Common myeloid progenitor, CD34-positive (primary cell): ENCODE measurements at regions not wholly inside any gene's neighbourhood (a gene's known extent, or its start where the extent isn't known, plus 50 kb on each side); places are given as distances from the start of the nearest gene placed in this dataset.

Experiments
- CTCF ChIA-PET: fragments of 350-600 bp; sonication (Branson Sonifier 250); formaldehyde crosslinking; loops from one replicate; lab custom pipeline; 2021; ENCODE audit warnings: antibody characterized with exemption; lab: Charles Lee
- POLR2A ChIA-PET: fragments of 350-600 bp; sonication (Branson Sonifier 250); formaldehyde crosslinking; loops from one replicate; lab custom pipeline; 2021; ENCODE audit warnings: antibody characterized with exemption; lab: Charles Lee
- DNase-seq, 3 donors: peaks; one replicate each; pipeline versions ENCODE4 v3.0.0 to v3.0.0-alpha.2; 2013
- H3K27ac ChIP-seq, 2 experiments: 1 replicate in 1 of 2; 2 replicates in 1 of 2; pipeline ENCODE4 v1.7.0; 2013; ENCODE audit warnings: inconsistent platforms in 2 of 2, low read length in 2 of 2, mild to moderate bottlenecking in 2 of 2, low read depth in 1 of 2, moderate library complexity in 1 of 2; ENCODE audit not compliant: severe bottlenecking in 2 of 2, insufficient read depth in 1 of 2, poor library complexity in 1 of 2
- H3K27me3 ChIP-seq, 5 experiments: replicated peaks in 2 of 5; 1 replicate in 3 of 5; 2 replicates in 2 of 5; pipeline versions ENCODE4 v1.6.1 to v1.7.0; 2013; ENCODE audit warnings: low read length in 4 of 5, mild to moderate bottlenecking in 2 of 5, moderate library complexity in 2 of 5, inconsistent platforms in 1 of 5; ENCODE audit not compliant: insufficient read depth in 5 of 5, control insufficient read depth in 4 of 5
- H3K36me3 ChIP-seq, 4 experiments: 1 replicate in 2 of 4; 2 replicates in 2 of 4; pipeline versions ENCODE4 v1.6.1 to v1.7.0; 2013; ENCODE audit warnings: low read length in 3 of 4, control low read depth in 1 of 4, mild to moderate bottlenecking in 1 of 4; ENCODE audit not compliant: control insufficient read depth in 4 of 4, insufficient read depth in 4 of 4
- H3K4me1 ChIP-seq, 4 experiments: 1 replicate in 3 of 4; 2 replicates in 1 of 4; pipeline versions ENCODE4 v1.6.1 to v1.7.1; 2013; ENCODE audit warnings: low read length in 3 of 4, mild to moderate bottlenecking in 3 of 4, control low read depth in 1 of 4, inconsistent platforms in 1 of 4, moderate library complexity in 1 of 4; ENCODE audit not compliant: control insufficient read depth in 4 of 4, insufficient read depth in 4 of 4; ENCODE audit errors: control extremely low read depth in 1 of 4
- H3K4me3 ChIP-seq, 7 experiments: 1 replicate in 4 of 7; 2 replicates in 3 of 7; pipeline versions ENCODE4 v1.5.1 to v1.7.0; 2013; ENCODE audit warnings: mild to moderate bottlenecking in 7 of 7, low read length in 6 of 7, moderate library complexity in 6 of 7, inconsistent platforms in 2 of 7, low read depth in 2 of 7, control low read depth in 1 of 7; ENCODE audit not compliant: insufficient read depth in 4 of 7, control insufficient read depth in 1 of 7; ENCODE audit errors: extremely low read depth in 1 of 7
- H3K9me3 ChIP-seq, 5 experiments: 1 replicate in 4 of 5; 2 replicates in 1 of 5; pipeline versions ENCODE4 v1.6.1 to v1.7.1; 2013; ENCODE audit warnings: low read length in 4 of 5, mild to moderate bottlenecking in 2 of 5, inconsistent platforms in 1 of 5, low read depth in 1 of 5, moderate library complexity in 1 of 5; ENCODE audit not compliant: control insufficient read depth in 4 of 5, insufficient read depth in 2 of 5; ENCODE audit errors: control extremely low read depth in 1 of 5
- WGBS: methylation state at CpG from one replicate; pipeline ENCODE4 v1.1.5; 2013; ENCODE audit not compliant: insufficient coverage; 5-methylcytosine and 5-hydroxymethylcytosine counted together

DNA sequence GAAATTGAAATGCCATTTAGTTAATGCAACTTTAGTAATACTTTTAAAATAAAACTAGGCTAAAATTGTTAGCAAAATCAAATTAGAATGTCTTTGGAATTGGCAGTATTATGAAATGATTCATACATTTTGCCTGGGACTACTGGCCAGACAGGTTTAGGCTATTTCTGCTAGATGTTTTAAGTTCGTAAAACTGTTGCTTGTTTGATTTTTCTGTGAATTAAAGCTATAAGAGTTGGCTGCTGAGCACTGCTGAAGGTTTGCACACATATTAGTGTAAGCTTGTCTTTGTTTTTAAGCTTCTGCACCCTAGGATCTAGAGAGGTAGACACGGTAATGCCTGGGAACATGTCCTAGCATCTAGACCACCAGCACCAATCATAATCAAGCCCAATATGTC is 1094.6 kb upstream of the ADGRL4 start:
- no peaks in the 10 kb centered on the region for H3K27me3 ChIP-seq
- H3K27ac ChIP-seq: no peak overlapping the region
- H3K36me3 ChIP-seq: no peaks in the 10 kb centered on the region
- WGBS: 100% methylated on average over 2 of the region's 2 CpGs
- no peaks in the 10 kb centered on the region for H3K4me1 ChIP-seq
- ChIA-PET POLR2A (no interaction called here), CTCF (no interaction called here)
- H3K4me3 ChIP-seq: no peak overlapping the region
- H3K9me3 ChIP-seq: peaks cover 0 to 7% (median 3%) of the 10 kb centered on the region in 5 experiments
- no peak for DNase-seq

DNA sequence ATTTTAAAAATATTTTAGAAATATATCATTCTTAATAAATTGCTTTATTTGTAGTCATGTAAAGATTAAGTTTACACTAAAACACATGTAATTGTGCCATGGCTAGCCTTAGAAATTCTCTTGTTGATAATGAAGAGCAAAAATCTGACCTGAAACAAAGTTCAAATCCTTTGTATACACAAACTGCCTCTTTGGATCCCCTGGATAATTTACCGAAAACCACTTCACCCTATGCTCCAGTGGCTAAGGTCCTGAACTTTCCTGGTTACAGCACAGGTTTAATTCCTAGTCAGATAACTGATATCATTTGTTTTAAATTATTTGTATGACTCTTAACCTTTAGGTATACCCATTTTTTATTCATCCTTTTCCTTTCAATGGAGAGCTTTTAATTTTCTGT is 1093.2 kb upstream of the ADGRL4 start:
- WGBS: no CpG with 5 or more reads among the region's 1 CpG
- Histone ChIP-seq H3K27me3 (no peaks in the 10 kb centered on the region), H3K27ac (no peak overlapping the region), H3K4me1 (no peaks in the 10 kb centered on the region), H3K9me3 (peaks cover 0 to 7% (median 3%) of the 10 kb centered on the region in 5 experiments), H3K36me3 (no peaks in the 10 kb centered on the region), H3K4me3 (no peak overlapping the region)
- no peak for DNase-seq
- ChIA-PET CTCF (no interaction called here), POLR2A (no interaction called here)

DNA sequence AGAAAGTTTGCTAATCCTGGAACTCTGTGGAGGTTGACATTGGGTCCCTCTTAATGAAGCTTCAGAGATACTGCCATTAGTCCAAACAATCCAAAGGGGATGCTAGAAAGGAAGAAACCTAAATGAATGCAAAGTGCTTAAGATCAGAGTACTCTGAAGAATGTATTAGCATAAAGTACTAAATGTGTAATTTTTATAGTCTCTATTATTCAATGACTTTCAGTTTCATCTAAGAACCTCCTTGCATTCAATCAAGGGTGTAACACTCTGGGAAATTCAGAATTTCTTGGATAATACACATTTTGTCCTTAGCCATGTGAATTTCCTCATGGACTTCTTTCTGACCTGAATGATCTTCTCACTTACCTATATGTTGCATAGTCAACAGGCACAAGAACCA is 1078.5 kb upstream of the ADGRL4 start:
- H3K9me3 ChIP-seq: peaks cover 0 to 1% (median 0%) of the 10 kb centered on the region in 5 experiments
- CTCF ChIA-PET: no interaction called here
- no peak for DNase-seq
- no peak overlapping the region for H3K4me3 ChIP-seq
- POLR2A ChIA-PET: no interaction called here
- no peaks in the 10 kb centered on the region for H3K4me1 ChIP-seq
- H3K27ac ChIP-seq: no peak overlapping the region
- no peaks in the 10 kb centered on the region for H3K36me3 ChIP-seq
- no peaks in the 10 kb centered on the region for H3K27me3 ChIP-seq

DNA sequence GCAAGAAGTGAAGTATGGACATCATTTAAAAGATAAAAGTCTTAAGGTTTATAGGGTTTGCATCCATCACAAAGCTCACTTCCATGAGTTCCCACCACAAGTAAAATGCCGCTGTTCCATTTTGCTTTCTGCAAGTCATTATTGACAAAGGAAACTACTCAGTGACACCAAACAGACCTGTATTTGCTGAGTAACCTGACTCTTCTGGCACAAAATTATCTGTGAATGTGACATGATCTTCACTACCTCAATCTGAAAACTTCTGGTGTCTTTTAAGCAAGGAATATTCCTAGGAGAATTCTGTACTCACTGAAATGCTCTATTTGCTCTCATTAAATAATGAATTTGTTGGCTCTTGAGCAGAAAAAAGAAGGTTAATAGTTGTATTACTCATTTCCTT is 1077.4 kb upstream of the ADGRL4 start:
- WGBS: 100% methylated on average over 1 of the region's 1 CpG
- no peaks in the 10 kb centered on the region for H3K4me1 ChIP-seq
- no peak overlapping the region for H3K4me3 ChIP-seq
- DNase-seq: no peak
- H3K9me3 ChIP-seq: peaks cover 0 to 1% (median 0%) of the 10 kb centered on the region in 5 experiments
- CTCF ChIA-PET: no interaction called here
- no peaks in the 10 kb centered on the region for H3K36me3 ChIP-seq
- no peak overlapping the region for H3K27ac ChIP-seq
- POLR2A ChIA-PET: no interaction called here
- no peaks in the 10 kb centered on the region for H3K27me3 ChIP-seq

DNA sequence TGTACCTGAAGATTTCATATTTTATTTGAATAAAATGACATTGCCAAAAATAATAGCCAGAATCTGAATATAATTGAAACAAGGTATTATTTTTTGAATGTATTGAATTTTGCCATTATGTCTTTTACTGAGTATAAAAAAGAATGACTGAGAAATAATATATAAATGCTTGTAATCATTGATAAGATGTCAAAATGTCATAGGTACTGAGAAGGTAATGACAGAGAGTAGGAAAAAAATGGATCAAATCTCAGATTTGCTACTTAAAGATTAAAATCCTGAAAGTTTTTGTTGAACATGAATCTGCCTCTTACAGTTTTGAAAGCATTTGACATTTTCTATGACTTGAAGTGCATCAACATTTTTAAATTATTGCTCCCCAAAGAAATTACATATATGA is 1069.9 kb upstream of the ADGRL4 start:
- Histone ChIP-seq H3K27me3 (no peaks in the 10 kb centered on the region), H3K27ac (no peak overlapping the region), H3K36me3 (no peaks in the 10 kb centered on the region), H3K9me3 (peaks cover 0 to 1% (median 0%) of the 10 kb centered on the region in 5 experiments), H3K4me1 (no peaks in the 10 kb centered on the region), H3K4me3 (no peak overlapping the region)
- no peak for DNase-seq
- ChIA-PET CTCF (no interaction called here), POLR2A (no interaction called here)

DNA sequence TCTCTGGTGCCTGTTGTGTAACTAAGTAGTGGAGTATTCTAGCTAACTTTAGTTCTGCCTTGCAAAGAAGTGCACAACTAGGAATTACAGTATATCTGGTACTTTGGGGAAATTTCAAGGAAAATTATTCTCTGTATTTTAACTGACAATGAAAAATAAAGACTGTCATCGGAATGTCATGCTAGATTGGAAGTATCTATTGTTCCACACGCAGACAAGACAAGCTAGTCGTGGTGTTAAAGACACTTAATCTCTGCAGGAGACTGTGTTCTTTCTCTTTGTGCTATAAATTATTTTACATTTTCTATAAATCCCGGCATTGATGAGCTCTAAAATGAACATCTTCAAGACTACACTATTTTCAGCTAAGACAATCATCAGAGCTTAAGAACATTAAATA is 1068.8 kb upstream of the ADGRL4 start:
- Histone ChIP-seq H3K36me3 (no peaks in the 10 kb centered on the region), H3K4me3 (no peak overlapping the region), H3K27me3 (no peaks in the 10 kb centered on the region), H3K9me3 (peaks cover 0 to 1% (median 0%) of the 10 kb centered on the region in 5 experiments), H3K27ac (no peak overlapping the region), H3K4me1 (no peaks in the 10 kb centered on the region)
- ChIA-PET POLR2A (no interaction called here), CTCF (no interaction called here)
- no peak for DNase-seq
- whole genome bisulfite sequencing: no CpG with 5 or more reads among the region's 4 CpGs

DNA sequence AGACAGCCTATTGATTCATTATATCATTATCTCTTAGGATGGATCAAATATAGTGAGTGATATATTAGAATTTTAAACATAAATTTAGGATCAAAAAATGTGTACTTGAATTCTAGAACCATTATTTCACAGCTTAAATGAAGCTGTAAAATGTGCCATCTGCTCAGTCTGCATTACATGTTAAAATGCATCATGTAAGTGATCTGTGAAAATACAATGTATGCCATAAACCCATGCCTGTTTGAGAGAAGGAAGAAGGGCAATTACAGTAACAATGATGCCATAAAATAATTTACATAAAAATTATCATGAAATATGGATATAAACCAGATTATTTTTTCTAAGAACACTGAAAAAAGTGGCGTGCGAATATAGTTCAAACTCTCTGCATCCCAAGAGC is 1066.0 kb upstream of the ADGRL4 start:
- H3K4me1 ChIP-seq: no peaks in the 10 kb centered on the region
- no peaks in the 10 kb centered on the region for H3K9me3 ChIP-seq
- no peak overlapping the region for H3K4me3 ChIP-seq
- no peak for DNase-seq
- WGBS: no CpG with 5 or more reads among the region's 2 CpGs
- H3K36me3 ChIP-seq: no peaks in the 10 kb centered on the region
- ChIA-PET POLR2A (no interaction called here), CTCF (no interaction called here)
- H3K27ac ChIP-seq: no peak overlapping the region
- no peaks in the 10 kb centered on the region for H3K27me3 ChIP-seq
